22Rv1 (cell line): ENCODE measurements at regions not wholly inside any gene's neighbourhood (a gene's known extent, or its start where the extent isn't known, plus 50 kb on each side); places are given as distances from the start of the nearest gene placed in this dataset.

Experiments used
- CTCF ChIP-seq: fragments of 450-650 bp; IDR thresholded peaks from 2 replicates; pipeline ENCODE4 v1.5.1; 2017; ENCODE audit warnings: mild to moderate bottlenecking
- ZFX ChIP-seq: fragments of 450-650 bp; IDR thresholded peaks from 2 replicates; pipeline ENCODE4 v1.6.1; 2017; ENCODE audit warnings: antibody characterized with exemption, borderline replicate concordance

GRCh38 chr16:73189136-73189535, 141.2 kb upstream of the ZFHX3 start:
- TF ChIP-seq CTCF (no peak), ZFX (no peak)
